GM13976 (cell line): ENCODE measurements at regions not wholly inside any gene's neighbourhood (a gene's known extent, or its start where the extent isn't known, plus 50 kb on each side); places are given as distances from the start of the nearest gene placed in this dataset.
"Not testable (repeated sequence)": the region's sequence is repeated elsewhere in the genome, so short reads cannot be mapped to it uniquely, and the experiment has no call there.

Experiments
- DNase-seq: peaks from one replicate; pipeline ENCODE4 v3.0.0; 2012; ENCODE audit warnings: low spot score
- in situ Hi-C: fragments of 300-500 bp; cut with MboI; formaldehyde crosslinking; loops from one replicate; pipeline ENCODE4 v1.12.0; 2022; ENCODE audit warnings: low sequenced_read_pairs, mixed read lengths, inconsistent platforms; ENCODE audit not compliant: unreplicated experiment
- TF ChIP-seq, protein P1 (sequence below): IDR thresholded peaks from 2 replicates; pipeline ENCODE4 v1.5.1; 2012; ENCODE audit warnings: borderline replicate concordance, mild to moderate bottlenecking; ENCODE audit not compliant: insufficient read depth; ENCODE audit errors: extremely low read depth, missing control alignments, control extremely low read depth

GRCh38 chr3:177494216-177494615, 296.9 kb upstream of the TBL1XR1 start:
- no peak for DNase-seq
- in situ Hi-C loops = no loop called here
- TF ChIP-seq, protein P1, sequence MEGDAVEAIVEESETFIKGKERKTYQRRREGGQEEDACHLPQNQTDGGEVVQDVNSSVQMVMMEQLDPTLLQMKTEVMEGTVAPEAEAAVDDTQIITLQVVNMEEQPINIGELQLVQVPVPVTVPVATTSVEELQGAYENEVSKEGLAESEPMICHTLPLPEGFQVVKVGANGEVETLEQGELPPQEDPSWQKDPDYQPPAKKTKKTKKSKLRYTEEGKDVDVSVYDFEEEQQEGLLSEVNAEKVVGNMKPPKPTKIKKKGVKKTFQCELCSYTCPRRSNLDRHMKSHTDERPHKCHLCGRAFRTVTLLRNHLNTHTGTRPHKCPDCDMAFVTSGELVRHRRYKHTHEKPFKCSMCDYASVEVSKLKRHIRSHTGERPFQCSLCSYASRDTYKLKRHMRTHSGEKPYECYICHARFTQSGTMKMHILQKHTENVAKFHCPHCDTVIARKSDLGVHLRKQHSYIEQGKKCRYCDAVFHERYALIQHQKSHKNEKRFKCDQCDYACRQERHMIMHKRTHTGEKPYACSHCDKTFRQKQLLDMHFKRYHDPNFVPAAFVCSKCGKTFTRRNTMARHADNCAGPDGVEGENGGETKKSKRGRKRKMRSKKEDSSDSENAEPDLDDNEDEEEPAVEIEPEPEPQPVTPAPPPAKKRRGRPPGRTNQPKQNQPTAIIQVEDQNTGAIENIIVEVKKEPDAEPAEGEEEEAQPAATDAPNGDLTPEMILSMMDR = no peak

- in situ Hi-C loops = no loop called here
- TF ChIP-seq, protein P1 = no peak
- DNase-seq = no peak
Measured at GRCh38 chr3:177495566-177495965, 298.3 kb upstream of the TBL1XR1 start.

DNA sequence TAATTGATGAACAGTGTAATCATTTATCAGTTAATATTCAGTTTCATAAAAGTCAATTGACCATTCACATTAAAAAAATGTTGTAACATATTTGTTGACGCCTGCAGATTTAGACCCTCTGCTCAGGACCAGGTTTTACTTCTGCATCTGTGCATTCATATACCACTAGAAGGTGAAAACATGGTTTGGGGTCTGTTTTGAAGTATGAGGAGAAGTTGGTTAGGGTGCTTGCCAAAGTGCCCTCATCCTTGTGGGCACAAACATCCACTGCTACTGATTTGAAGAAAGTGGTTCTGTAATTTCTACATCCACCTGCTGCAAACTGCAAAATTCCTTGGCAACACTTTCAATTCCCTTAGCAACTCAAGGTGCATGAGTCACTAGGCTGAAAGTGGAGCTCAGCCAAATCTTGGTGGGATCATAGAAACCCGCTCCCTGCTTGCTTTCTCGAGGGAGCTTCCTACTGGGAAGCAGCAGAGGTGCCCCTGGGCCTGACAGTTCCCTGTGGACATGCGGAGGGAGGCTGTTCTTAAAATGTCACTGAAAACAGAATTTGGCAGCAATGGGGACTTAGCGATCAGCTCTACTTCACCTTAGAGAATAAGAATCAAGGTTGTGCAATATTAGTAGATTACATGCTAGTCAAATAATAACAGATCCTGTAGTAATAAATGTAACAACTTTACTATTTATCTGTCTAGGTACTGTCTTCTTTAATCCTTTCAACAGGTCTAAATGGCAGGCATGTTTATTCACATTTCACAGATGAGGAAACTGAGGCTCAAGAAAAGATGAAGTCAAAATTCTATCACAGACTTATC, 301.0 kb upstream of the TBL1XR1 start:
- TF ChIP-seq, protein P1 = no peak
- DNase-seq = no peak
- in situ Hi-C loops = no loop called here

GRCh38 chr3:177499039-177499438, 301.8 kb upstream of the TBL1XR1 start:
- in situ Hi-C loops, DNase-seq: not testable (repeated sequence)

DNA sequence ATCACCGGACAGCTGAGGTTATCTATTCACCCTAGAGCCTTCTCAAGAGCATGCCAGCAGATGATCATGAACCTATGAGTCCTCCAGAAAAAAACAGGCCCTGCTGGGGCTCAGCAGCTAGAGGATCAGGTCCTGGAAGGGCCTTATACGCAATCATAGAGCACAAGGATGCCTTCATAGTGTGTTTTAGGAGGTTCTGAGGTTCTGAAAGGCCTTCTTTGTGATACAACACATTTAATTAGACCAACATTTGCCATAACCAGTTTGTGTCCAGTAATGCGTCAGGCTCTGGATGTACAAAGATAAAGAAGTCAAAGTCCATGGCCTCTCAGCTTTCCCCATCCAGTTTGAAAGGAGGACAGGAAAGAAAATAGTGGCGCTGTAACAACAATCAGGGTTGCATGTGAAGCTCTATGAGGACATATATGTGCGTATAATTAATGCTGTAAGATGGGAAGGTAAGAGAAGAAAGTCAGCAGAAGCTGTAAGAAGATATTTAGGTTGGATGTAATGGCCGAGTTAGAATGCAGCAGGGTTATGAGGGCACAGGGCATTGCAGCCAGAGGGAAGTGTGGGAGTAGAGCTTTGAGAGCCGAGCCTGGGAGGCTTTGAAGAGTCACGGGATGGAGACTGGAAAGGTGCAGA, 302.6 kb upstream of the TBL1XR1 start:
- in situ Hi-C loops = no loop called here
- DNase-seq = no peak

DNA sequence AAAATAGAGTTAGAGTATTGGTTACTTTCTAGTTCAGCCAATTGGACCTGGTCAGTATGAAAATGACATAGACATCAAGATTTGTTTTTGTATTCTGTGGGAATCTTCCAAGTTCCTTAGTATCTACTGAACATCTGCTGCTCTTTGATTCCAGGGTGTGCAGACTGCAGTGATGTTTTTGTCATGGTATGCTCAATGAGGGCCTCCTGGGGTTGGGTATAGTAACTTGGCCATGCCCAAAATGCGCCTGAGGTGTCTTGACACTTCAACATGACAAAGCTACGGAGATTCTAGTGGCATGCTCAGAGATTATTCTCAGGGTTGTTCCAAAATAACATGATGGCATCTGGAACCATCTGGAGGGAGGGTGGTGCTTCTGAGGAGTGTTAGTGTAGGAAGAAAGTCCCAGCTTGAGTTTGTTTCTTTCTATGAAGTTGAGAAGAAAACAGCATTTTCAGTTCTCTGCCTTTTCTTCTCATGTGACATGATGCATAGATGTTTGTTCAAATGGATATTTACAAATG, 313.5 kb upstream of the TBL1XR1 start:
- no peak for DNase-seq
- in situ Hi-C loops = no loop called here
- TF ChIP-seq, protein P1 = no peak

More for the DNA sequence above, 302.6 kb upstream of the TBL1XR1 start:
- TF ChIP-seq, protein P1 = no peak
